Uterus (tissue), 3 donors: ENCODE measurements at regions not wholly inside any gene's neighbourhood (a gene's known extent, or its start where the extent isn't known, plus 50 kb on each side); places are given as distances from the start of the nearest gene placed in this dataset.

Source experiments
- DNase-seq, 2 donors: peaks; one replicate each; pipeline ENCODE4 v3.0.0-alpha.2; 2019 to 2020
- H3K27ac ChIP-seq, 2 donors: fragments of 200-600 bp; sonication (generic); 1 replicate in 1 of 2; 2 replicates in 1 of 2; pipeline ENCODE4 v1.5.1; 2016 to 2018
- H3K27me3 ChIP-seq, 2 donors: fragments of 200-600 bp; sonication (generic); one replicate each; pipeline ENCODE4 v1.5.1; 2018 to 2019; ENCODE audit warnings: control low read depth in 1 of 2
- H3K36me3 ChIP-seq, 2 donors: fragments of 200-600 bp; sonication (generic); one replicate each; pipeline ENCODE4 v1.5.1; 2019; ENCODE audit warnings: control low read depth in 1 of 2
- H3K4me1 ChIP-seq, 2 donors: fragments of 200-600 bp; sonication (generic); one replicate each; pipeline ENCODE4 v1.5.1; 2018 to 2019; ENCODE audit warnings: control low read depth in 1 of 2
- H3K4me3 ChIP-seq, 2 donors: fragments of 200-600 bp; sonication (generic); 1 replicate in 1 of 2; 2 replicates in 1 of 2; pipeline ENCODE4 v1.5.1; 2018 to 2019; ENCODE audit warnings: mild to moderate bottlenecking in 1 of 2
- H3K9me3 ChIP-seq, 2 donors: fragments of 200-600 bp; sonication (generic); one replicate each; pipeline ENCODE4 v1.5.1; 2019; ENCODE audit warnings: control low read depth in 1 of 2
- POLR2A ChIP-seq, 2 donors: fragments of 450-650 bp; IDR thresholded peaks; one replicate each; pipeline ENCODE4 v1.6.1; 2016; ENCODE audit warnings: antibody characterized with exemption in 2 of 2, mild to moderate bottlenecking in 1 of 2, moderate library complexity in 1 of 2
- intact Hi-C: fragments of 100-400 bp; cut with DNase I; formaldehyde crosslinking; loops from one replicate; pipeline ENCODE4 v1.15.1; 2023; ENCODE audit warnings: low total_unique reads
- TF ChIP-seq, protein P1 (sequence below), 4 experiments: fragments of 200-600 bp in 2 of 4; fragments of 450-650 bp in 2 of 4; sonication (generic) in 2 of 4; IDR thresholded peaks; one replicate each; pipeline ENCODE4 v1.5.1; 2016 to 2019; ENCODE audit warnings: antibody characterized with exemption in 4 of 4, mild to moderate bottlenecking in 2 of 4, moderate library complexity in 1 of 4
- donor health status: DM: yes; HTN: yes; CAD: no.

GRCh38 chr20:22974354-22974753 lies 60.8 kb upstream of the SSTR4 start:
- TF ChIP-seq, protein P1, sequence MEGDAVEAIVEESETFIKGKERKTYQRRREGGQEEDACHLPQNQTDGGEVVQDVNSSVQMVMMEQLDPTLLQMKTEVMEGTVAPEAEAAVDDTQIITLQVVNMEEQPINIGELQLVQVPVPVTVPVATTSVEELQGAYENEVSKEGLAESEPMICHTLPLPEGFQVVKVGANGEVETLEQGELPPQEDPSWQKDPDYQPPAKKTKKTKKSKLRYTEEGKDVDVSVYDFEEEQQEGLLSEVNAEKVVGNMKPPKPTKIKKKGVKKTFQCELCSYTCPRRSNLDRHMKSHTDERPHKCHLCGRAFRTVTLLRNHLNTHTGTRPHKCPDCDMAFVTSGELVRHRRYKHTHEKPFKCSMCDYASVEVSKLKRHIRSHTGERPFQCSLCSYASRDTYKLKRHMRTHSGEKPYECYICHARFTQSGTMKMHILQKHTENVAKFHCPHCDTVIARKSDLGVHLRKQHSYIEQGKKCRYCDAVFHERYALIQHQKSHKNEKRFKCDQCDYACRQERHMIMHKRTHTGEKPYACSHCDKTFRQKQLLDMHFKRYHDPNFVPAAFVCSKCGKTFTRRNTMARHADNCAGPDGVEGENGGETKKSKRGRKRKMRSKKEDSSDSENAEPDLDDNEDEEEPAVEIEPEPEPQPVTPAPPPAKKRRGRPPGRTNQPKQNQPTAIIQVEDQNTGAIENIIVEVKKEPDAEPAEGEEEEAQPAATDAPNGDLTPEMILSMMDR (IDR thresholded peaks at IDR 0.05), result no peak
- TF ChIP-seq POLR2A (IDR thresholded peaks at IDR 0.05), result no peak
- no peaks in the 10 kb centered on the region for H3K9me3 ChIP-seq
- DNase-seq, result no peak
- no peaks in the 10 kb centered on the region for H3K27me3 ChIP-seq
- H3K4me1 ChIP-seq, result peaks cover 0 to 3% of the 10 kb centered on the region in 2 donors
- intact Hi-C loops, result no loop called here
- no peak overlapping the region for H3K4me3 ChIP-seq
- no peak overlapping the region for H3K27ac ChIP-seq
- no peaks in the 10 kb centered on the region for H3K36me3 ChIP-seq

DNA sequence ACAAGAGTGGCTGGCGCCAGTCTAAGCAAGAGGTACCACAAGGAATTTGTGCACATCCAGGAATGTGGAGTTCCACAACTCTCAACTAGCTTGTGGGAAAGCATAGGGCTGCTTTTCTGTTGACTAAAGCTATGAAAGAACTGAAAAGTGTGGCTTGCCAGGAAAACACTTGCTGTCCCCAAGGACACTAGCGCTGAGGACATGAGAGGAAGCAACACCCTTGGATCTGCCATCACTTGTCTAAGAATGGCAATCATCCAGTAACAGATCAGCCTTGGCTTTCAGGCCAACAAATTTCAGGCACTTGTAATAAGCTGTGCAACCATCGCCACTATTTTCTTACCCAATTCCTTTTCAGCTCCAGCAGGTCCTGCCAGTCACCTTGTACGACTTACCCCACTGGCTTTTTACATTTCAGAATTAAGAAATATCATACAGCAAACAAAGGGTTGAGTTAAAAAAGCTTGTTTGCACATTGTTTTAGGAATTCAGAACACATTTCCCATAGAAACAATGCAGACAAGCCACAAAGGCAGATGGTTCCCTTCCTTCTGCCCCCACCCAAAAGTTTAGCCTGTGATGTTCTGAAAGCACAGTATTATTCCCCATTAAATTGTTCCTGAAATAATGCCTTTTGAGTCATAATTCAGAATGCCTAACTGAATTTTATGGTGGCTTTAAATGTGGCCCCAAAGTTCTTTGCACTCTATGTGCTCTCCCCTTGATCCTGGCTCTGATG lies 57.9 kb upstream of the SSTR4 start:
- TF ChIP-seq POLR2A (IDR thresholded peaks at IDR 0.05), result no peak
- TF ChIP-seq, protein P1 (IDR thresholded peaks at IDR 0.05), result no peak
- Histone ChIP-seq H3K27ac (no peak overlapping the region), H3K27me3 (no peaks in the 10 kb centered on the region), H3K36me3 (no peaks in the 10 kb centered on the region), H3K4me3 (no peak overlapping the region), H3K4me1 (peaks cover 0 to 3% of the 10 kb centered on the region in 2 donors), H3K9me3 (no peaks in the 10 kb centered on the region)
- no peak for DNase-seq
- intact Hi-C loops, result no loop called here

DNA sequence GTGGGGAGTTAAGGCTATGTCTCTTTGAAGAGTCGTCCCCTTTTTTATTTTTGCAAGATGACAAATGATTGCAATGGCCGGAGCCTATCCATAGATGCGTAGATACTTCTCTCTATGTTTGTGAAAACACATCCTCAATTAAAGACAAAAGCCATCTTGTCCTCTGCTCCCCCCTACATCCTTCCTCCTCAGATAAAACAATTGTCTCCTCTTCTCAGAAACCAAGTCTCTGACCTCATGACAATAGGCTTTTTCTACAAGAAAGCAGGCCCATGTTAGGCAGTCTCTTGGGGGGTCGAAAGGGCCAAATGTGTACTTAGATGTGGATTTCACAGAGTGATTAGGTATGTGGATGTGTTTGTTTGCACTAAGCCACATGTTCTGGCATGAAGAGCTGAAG lies 51.1 kb upstream of the SSTR4 start:
- intact Hi-C loops, result no loop called here

DNA sequence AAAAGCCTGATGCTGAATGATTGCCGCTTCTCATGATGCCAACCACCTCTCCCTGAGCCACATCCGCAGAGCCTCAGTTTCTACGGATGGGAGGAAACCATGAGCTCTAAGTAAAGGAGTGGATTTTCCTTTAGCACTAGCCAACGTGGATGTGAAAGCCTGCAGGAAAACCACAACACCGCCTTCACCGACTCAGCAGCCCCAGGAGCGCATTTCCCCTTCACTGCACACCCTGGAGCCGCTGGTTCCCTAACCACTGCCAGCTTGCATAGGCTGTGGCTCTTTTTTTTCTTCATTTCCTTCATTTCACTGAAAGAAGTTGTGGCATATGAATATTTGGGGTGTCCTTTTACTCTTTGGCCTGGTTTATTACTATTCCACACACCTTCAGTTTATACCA lies 50.5 kb upstream of the SSTR4 start:
- TF ChIP-seq, protein P1 (IDR thresholded peaks at IDR 0.05), result no peak
- no peak for TF ChIP-seq POLR2A (IDR thresholded peaks at IDR 0.05)
- H3K4me3 ChIP-seq, result no peak overlapping the region
- H3K9me3 ChIP-seq, result no peaks in the 10 kb centered on the region
- no peak overlapping the region for H3K27ac ChIP-seq
- no peaks in the 10 kb centered on the region for H3K36me3 ChIP-seq
- no peaks in the 10 kb centered on the region for H3K27me3 ChIP-seq
- intact Hi-C loops, result no loop called here
- H3K4me1 ChIP-seq, result no peaks in the 10 kb centered on the region
- no peak for DNase-seq

More for the DNA sequence above, 51.1 kb upstream of the SSTR4 start:
- H3K4me3 ChIP-seq, result no peak overlapping the region
- TF ChIP-seq, protein P1 (IDR thresholded peaks at IDR 0.05), result no peak
- TF ChIP-seq POLR2A (IDR thresholded peaks at IDR 0.05), result no peak
- no peak for DNase-seq
- no peaks in the 10 kb centered on the region for H3K9me3 ChIP-seq
- H3K27ac ChIP-seq, result no peak overlapping the region
- no peaks in the 10 kb centered on the region for H3K4me1 ChIP-seq
- no peaks in the 10 kb centered on the region for H3K27me3 ChIP-seq
- no peaks in the 10 kb centered on the region for H3K36me3 ChIP-seq

DNA sequence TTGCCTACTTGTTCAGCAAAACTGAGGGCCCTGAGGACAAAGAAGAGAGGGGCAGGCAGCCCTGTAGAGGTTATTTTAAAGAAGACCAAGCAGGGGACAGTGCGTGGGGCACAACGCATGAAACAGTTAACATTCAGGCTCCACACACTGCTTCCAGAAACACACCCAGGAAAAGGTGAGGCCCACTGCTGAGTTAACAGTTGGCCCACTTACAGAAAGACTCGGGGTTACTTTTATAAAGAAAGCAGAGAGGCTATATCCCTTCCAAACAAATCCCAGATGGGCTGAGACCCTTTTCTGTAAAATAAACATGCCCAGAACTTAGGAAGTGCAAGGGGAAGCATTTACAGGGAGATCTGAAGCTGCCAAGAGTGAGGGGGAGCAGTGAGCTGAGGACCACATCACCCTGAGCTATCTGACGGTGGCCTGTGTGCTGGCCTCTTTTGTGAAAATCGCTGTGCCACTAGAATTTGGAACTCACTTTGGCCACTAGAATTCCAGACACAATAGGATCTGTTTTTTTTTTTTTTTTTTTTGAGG lies 49.8 kb upstream of the SSTR4 start:
- no peaks in the 10 kb centered on the region for H3K9me3 ChIP-seq
- no peaks in the 10 kb centered on the region for H3K27me3 ChIP-seq
- no peak for DNase-seq
- H3K4me3 ChIP-seq, result no peak overlapping the region
- TF ChIP-seq, protein P1 (IDR thresholded peaks at IDR 0.05), result no peak
- TF ChIP-seq POLR2A (IDR thresholded peaks at IDR 0.05), result no peak
- H3K36me3 ChIP-seq, result no peaks in the 10 kb centered on the region
- no peaks in the 10 kb centered on the region for H3K4me1 ChIP-seq
- H3K27ac ChIP-seq, result no peak overlapping the region
- intact Hi-C loops, result no loop called here
